Astrocyte of the cerebellum (primary cell): ENCODE measurements at regions not wholly inside any gene's neighbourhood (a gene's known extent, or its start where the extent isn't known, plus 50 kb on each side); places are given as distances from the start of the nearest gene placed in this dataset.

Experiments used
- DNase-seq: peaks from one replicate; pipeline ENCODE4 v3.0.0-alpha.2; 2011; ENCODE audit warnings: low read depth
- H3K4me3 ChIP-seq: 2 replicates; pipeline ENCODE4 v1.5.1; 2011; ENCODE audit warnings: mild to moderate bottlenecking, low read depth, low read length, moderate library complexity
- in situ Hi-C: cut with HindIII; loops from 2 replicates; pipeline ENCODE4 v1.10.0; 2017; ENCODE audit warnings: low sequenced_read_pairs
- TF ChIP-seq, protein P1 (sequence below): IDR thresholded peaks from 2 replicates; pipeline ENCODE4 v1.5.1; 2012; ENCODE audit warnings: low read length, low read depth, moderate library complexity, mild to moderate bottlenecking; ENCODE audit errors: missing control alignments

DNA sequence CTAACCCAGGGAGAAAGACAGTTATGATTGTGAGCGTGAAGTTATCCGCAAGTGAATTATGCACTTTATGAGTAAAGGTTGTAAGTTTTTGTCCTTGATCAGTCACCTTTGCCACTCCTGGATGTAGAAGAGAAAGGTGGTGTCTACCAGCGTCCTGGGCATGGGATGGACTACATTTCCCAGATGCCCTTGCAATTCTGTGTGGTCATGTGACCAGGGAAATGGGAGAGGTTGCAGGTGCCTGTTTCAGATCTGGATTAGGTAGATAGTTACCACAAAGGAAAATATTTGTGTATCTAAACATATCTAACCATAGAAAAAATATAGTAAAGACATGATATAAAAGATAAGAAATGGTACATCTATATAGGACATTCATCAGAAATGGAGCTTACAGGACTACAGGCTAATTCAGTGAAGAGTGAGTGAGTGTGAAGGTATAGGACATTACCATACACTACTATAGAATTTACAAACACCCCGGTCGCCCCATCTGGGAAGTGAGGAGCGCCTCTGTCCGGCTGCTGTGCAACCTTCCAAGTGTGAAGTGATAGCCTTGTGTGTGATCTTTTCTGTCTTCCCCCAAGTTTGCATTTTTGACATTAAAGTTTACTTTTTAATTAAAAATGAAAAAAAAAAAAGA, 51.6 kb upstream of the CACNA1A start:
- no peak for DNase-seq
- no peak overlapping the region for H3K4me3 ChIP-seq
- TF ChIP-seq, protein P1, sequence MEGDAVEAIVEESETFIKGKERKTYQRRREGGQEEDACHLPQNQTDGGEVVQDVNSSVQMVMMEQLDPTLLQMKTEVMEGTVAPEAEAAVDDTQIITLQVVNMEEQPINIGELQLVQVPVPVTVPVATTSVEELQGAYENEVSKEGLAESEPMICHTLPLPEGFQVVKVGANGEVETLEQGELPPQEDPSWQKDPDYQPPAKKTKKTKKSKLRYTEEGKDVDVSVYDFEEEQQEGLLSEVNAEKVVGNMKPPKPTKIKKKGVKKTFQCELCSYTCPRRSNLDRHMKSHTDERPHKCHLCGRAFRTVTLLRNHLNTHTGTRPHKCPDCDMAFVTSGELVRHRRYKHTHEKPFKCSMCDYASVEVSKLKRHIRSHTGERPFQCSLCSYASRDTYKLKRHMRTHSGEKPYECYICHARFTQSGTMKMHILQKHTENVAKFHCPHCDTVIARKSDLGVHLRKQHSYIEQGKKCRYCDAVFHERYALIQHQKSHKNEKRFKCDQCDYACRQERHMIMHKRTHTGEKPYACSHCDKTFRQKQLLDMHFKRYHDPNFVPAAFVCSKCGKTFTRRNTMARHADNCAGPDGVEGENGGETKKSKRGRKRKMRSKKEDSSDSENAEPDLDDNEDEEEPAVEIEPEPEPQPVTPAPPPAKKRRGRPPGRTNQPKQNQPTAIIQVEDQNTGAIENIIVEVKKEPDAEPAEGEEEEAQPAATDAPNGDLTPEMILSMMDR: no peak
- in situ Hi-C loops: no loop called here

DNA sequence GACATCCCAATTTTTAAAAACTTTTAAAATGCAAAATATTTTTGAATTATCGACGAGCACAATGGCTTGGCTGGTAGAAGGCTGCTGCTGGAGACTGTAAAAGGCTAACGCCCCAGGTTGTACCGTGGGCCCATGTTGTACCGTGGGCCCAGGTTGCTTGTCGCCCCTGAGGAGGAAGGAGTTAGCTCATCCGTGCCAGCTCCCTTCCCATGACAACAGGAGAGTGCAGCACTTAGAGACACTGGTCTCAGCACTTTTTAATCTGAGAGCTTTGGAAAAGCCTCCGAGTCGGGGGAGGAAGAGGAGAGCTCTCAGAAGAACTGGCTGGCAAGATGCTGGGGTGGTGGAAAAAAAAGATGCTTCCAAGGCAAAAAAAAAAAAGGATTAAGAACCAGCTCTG, 50.3 kb upstream of the CACNA1A start:
- TF ChIP-seq, protein P1: no peak
- DNase-seq: no peak
- no peak overlapping the region for H3K4me3 ChIP-seq
- in situ Hi-C loops: no loop called here
